ENCODE measurements at regions not wholly inside any gene's neighbourhood (a gene's known extent, or its start where the extent isn't known, plus 50 kb on each side); places are given as distances from the start of the nearest gene placed in this dataset.
"Not testable (repeated sequence)": the region's sequence is repeated elsewhere in the genome, so short reads cannot be mapped to it uniquely, and the experiment has no call there.

DNA sequence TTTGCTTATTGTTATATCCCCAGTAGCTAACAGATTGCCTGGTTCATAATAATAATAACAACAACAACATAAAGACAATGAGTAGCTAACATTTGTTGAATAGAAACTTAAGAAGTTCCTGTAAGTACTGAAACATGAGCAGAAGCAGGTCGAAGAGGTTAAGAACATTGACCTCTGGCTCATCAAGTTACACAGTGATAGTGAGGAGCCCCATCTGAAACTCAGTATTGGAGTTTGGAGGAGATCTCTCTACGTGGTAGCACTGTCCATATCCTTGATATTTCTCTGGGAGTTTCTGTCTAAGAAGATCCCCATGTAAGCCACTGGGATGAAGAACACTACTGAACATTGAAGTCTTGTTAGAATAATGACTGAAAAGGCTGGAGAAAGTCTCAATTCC, 600.4 kb downstream of the RFPL4B start:
- TF ChIP-seq, protein P1, sequence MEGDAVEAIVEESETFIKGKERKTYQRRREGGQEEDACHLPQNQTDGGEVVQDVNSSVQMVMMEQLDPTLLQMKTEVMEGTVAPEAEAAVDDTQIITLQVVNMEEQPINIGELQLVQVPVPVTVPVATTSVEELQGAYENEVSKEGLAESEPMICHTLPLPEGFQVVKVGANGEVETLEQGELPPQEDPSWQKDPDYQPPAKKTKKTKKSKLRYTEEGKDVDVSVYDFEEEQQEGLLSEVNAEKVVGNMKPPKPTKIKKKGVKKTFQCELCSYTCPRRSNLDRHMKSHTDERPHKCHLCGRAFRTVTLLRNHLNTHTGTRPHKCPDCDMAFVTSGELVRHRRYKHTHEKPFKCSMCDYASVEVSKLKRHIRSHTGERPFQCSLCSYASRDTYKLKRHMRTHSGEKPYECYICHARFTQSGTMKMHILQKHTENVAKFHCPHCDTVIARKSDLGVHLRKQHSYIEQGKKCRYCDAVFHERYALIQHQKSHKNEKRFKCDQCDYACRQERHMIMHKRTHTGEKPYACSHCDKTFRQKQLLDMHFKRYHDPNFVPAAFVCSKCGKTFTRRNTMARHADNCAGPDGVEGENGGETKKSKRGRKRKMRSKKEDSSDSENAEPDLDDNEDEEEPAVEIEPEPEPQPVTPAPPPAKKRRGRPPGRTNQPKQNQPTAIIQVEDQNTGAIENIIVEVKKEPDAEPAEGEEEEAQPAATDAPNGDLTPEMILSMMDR (IDR thresholded peaks at IDR 0.05; ENCODE audit: low read depth, low read length) = no peak
- H3K4me3 ChIP-seq (ENCODE audit: low read depth, low read length) = no peak overlapping the region

DNA sequence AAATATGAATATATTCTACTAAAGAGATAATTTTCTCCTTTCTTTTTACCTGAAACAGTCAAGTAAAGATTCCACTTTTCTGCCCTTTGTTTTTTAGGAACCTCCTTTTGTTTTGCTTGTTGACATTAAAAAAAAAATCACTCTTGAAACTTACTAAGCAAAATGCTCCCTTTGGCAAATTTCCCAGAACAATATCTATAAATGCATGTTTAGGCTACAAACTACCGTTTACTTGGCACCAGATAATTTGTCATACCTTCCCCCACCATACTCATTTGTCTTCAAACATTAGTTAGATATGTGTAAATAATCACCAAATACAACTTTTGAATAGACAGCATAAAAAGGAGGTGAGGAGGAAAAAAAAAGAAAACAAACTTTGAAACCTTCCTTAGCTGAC, 604.7 kb downstream of the RFPL4B start:
- TF ChIP-seq, protein P1 (IDR thresholded peaks at IDR 0.05; ENCODE audit: low read depth, low read length) = no peak
- no peak overlapping the region for H3K4me3 ChIP-seq (ENCODE audit: low read depth, low read length)

DNA sequence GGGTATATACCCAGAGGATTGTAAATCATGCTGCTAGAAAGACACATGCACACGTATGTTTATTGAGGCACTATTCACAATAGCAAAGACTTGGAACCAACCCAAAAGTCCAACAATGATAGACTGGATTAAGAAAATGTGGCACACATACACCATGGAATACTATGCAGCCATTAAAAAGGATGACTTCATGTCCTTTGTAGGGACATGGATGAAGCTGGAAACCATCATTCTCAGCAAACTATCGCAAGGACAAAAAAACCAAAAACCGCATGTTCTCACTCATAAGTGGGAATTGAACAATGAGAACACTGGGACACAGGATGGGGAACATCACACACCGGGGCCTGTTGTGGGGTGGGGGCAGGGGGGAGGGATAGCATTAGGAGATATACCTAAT, 608.6 kb downstream of the RFPL4B start:
- not testable (repeated sequence) for H3K4me3 ChIP-seq (ENCODE audit: low read depth, low read length)

DNA sequence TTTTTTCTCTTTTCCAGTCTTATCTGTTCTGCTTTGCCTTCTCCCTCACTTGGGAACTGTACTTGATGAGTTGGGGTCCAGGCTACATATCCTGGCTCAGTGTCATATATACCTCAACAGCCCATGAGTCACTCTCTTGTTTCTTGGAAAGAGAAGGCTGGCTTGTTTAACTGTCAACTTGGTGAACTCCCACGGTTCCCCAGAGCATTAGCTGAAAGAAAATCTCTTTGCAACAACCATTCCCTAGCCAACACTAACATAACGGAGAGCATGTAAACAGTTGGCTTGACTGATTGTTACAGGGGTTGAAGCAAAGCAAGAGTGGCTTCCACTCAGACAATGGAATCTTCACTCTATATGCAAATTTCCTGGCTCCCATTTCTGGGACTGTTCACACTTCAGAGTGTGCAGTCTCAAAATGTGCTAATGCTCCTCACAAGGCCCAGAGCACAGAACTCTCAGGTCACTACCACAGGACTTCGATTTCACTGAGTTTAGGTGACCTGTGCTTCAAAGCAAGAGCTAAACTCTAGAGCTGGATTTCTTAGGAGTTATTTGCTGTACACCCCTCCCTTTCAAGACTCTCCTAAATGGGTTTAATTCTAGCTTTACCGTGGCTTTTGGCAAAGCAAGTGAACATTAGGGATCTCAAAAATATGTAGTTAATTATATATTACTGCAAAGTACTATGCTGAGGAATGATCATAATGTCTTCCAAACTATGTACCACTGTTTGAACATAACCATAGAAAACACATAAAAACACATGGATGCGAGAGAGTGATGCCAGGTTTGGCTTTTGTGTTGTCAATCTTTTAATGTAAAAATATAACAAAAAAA, 609.8 kb downstream of the RFPL4B start:
- H3K4me3 ChIP-seq (ENCODE audit: low read depth, low read length) = no peak overlapping the region

DNA sequence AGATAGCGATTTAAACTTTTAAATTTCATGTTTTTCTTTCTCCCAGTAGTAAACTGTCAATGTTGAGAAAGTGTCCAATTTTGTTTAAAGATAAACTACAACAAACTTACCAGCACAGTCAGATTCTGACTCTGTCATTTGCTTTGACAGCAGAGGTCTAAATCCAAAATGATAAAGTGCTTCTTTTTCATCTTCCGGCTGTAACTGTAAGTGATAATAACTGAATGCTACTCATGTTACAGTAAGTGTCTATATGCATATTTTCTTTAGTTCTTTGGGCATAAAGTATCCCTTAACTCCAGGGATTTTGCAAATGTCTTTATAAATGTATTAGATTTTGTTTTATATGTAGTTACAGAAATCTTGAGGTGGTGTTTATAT, 610.4 kb downstream of the RFPL4B start:
- TF ChIP-seq, protein P1 (IDR thresholded peaks at IDR 0.05; ENCODE audit: low read depth, low read length) = no peak

More for the DNA sequence above, 609.8 kb downstream of the RFPL4B start:
- TF ChIP-seq, protein P1 (IDR thresholded peaks at IDR 0.05; ENCODE audit: low read depth, low read length) = no peak

DNA sequence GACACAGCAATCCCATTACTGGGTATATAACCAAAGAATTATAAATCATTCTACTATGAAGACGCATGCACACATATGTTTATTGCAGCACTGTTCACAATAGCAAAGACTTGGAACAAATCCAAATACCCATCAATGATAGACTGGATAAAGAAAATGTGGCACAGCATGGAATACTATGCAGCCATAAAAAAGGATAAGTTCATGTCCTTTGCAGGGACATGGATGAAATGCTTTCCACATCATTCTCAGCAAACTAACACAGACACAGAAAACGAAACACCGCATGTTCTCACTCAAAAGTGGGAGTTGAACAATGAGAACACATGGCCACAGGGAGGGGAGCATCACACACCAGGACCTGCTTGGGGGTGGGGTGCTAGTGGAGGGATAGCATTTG, 613.0 kb downstream of the RFPL4B start:
- H3K4me3 ChIP-seq (ENCODE audit: low read depth, low read length) = not testable (repeated sequence)

More for the DNA sequence above, 610.4 kb downstream of the RFPL4B start:
- no peak overlapping the region for H3K4me3 ChIP-seq (ENCODE audit: low read depth, low read length)

DNA sequence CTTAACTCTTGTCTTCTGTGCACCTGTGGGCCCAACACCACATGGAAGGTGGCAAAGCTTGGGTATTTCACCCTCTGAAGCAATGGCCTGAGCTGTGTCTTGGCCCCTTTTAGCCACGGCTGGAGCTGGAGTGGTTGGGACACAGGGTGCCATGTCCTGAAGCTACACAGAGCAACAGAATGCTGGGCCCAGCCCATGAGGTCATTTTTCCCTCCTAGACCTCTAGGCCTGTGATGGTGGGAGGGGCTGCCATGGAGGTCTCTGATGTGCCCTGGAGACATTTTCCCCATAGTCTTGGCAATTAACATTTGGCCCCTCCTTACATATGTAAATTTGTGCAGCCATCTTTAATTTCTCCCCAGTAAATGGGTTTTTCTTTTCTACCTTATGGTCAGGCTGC, 620.8 kb downstream of the RFPL4B start:
- TF ChIP-seq, protein P1 (IDR thresholded peaks at IDR 0.05; ENCODE audit: low read depth, low read length) = no peak
- H3K4me3 ChIP-seq (ENCODE audit: low read depth, low read length) = no peak overlapping the region

DNA sequence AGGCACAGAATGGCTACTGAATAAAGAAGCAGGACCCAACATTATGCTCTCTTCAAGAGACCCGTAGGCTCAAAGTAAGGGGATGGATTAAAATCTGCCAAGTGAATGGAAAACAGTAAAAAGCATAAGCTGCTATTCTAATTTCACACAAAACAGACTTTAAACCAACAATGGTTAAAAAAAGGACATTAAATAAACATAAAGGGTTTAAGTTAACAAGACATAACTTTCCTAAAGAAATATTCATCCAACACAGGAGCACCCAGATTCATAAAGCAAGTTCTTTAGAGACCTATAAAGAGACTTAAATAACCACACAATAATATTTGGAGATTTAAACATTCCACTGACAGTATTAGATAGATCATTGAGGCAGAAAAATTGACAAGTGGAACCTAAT, 624.5 kb downstream of the RFPL4B start:
- no peak overlapping the region for H3K4me3 ChIP-seq (ENCODE audit: low read depth, low read length)
- TF ChIP-seq, protein P1 (IDR thresholded peaks at IDR 0.05; ENCODE audit: low read depth, low read length) = no peak

DNA sequence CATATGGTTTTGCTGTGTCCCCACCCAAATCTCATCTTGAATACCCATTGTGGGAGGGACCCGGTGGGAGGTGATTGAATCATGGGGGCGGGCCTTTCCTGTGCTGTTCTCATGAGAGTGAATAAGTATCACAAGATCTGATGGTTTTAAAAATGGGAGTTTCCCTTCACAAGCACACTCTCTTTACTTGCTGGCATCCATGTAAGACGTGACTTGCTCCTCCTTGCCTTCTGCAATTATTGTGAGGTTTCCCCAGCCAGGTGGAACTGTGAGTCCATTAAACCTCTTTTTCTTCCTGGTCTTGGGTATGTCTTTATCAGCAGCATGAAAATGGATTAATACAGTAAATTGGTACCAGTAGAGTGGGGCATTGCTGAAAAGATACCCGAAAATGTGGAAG, 627.8 kb downstream of the RFPL4B start:
- H3K4me3 ChIP-seq (ENCODE audit: low read depth, low read length) = not testable (repeated sequence)

DNA sequence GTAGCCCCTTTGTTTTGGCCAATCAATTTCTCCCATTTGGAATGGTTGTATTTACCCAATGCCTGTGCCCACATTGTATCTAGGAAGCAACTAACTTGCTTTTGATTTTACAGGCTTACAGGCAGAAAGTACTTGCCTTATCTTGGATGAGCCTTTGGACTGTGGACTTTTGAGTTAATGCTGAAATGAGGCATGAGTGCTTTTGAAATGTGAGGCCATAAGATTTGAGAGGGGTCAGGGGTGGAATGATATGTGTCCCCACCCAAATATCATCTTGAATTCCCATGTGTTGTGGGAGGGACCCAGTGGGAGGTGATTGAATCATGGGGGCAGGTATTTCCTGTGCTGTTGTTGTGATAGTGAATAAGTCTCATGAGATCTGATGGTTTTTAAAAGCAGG, 629.4 kb downstream of the RFPL4B start:
- not testable (repeated sequence) for H3K4me3 ChIP-seq (ENCODE audit: low read depth, low read length)
